Ishikawa (cell line): ENCODE measurements at regions not wholly inside any gene's neighbourhood (a gene's known extent, or its start where the extent isn't known, plus 50 kb on each side); places are given as distances from the start of the nearest gene placed in this dataset.

Experiments used
- CEBPB ChIP-seq: IDR thresholded peaks from 2 replicates; pipeline ENCODE4 v1.6.1; 2012
- CREB1 ChIP-seq: IDR thresholded peaks from 2 replicates; pipeline ENCODE4 v1.6.1; 2012; ENCODE audit warnings: low read depth
- EGR1 ChIP-seq: IDR thresholded peaks from 2 replicates; pipeline ENCODE4 v1.6.1; 2012
- EP300 ChIP-seq: IDR thresholded peaks from 2 replicates; pipeline ENCODE4 v1.6.1; 2012; ENCODE audit warnings: borderline replicate concordance
- NFIC ChIP-seq: IDR thresholded peaks from 2 replicates; pipeline ENCODE4 v1.6.1; 2012
- RAD21 ChIP-seq: IDR thresholded peaks from 2 replicates; pipeline ENCODE4 v1.6.1; 2012; ENCODE audit warnings: low read depth
- TAF1 ChIP-seq: IDR thresholded peaks from 2 replicates; pipeline ENCODE4 v1.6.1; 2012; ENCODE audit warnings: low read depth, mild to moderate bottlenecking
- TEAD4 ChIP-seq: IDR thresholded peaks from 2 replicates; pipeline ENCODE4 v1.6.1; 2012
- YY1 ChIP-seq: IDR thresholded peaks from 2 replicates; pipeline ENCODE4 v1.6.1; 2012; ENCODE audit warnings: low read depth
- ZBTB7A ChIP-seq: IDR thresholded peaks from 2 replicates; pipeline ENCODE4 v1.6.1; 2012; ENCODE audit warnings: low read depth
- TF ChIP-seq, protein P1 (sequence below): IDR thresholded peaks from 2 replicates; pipeline ENCODE4 v1.6.1; 2012; ENCODE audit warnings: low read depth, mild to moderate bottlenecking
- TF ChIP-seq, protein P2 (sequence below): IDR thresholded peaks from 2 replicates; pipeline ENCODE4 v1.6.1; 2012
- TF ChIP-seq, protein P3 (sequence below): IDR thresholded peaks from 2 replicates; pipeline ENCODE4 v1.6.1; 2012

DNA sequence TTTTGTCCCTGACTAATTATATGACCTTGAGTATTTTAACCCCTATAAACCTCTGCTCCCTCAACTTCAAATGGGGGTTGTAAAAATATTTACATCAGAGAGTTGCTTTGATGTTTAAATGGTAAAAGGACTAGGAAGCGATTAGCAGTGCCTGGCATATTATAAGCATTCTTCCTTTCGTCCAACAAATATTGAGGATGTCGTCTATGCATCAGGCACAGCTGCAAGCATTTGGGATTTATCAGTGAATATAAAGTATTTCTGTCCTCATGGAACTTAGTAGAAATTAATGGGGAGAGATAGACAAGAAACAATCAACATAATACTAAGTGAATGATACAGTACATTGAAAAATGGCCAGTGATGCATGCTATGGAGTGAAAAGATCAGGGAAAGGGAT, 115.5 kb upstream of the EDNRA start:
- TF ChIP-seq TAF1: no peak
- TF ChIP-seq YY1: no peak
- TF ChIP-seq, protein P1, sequence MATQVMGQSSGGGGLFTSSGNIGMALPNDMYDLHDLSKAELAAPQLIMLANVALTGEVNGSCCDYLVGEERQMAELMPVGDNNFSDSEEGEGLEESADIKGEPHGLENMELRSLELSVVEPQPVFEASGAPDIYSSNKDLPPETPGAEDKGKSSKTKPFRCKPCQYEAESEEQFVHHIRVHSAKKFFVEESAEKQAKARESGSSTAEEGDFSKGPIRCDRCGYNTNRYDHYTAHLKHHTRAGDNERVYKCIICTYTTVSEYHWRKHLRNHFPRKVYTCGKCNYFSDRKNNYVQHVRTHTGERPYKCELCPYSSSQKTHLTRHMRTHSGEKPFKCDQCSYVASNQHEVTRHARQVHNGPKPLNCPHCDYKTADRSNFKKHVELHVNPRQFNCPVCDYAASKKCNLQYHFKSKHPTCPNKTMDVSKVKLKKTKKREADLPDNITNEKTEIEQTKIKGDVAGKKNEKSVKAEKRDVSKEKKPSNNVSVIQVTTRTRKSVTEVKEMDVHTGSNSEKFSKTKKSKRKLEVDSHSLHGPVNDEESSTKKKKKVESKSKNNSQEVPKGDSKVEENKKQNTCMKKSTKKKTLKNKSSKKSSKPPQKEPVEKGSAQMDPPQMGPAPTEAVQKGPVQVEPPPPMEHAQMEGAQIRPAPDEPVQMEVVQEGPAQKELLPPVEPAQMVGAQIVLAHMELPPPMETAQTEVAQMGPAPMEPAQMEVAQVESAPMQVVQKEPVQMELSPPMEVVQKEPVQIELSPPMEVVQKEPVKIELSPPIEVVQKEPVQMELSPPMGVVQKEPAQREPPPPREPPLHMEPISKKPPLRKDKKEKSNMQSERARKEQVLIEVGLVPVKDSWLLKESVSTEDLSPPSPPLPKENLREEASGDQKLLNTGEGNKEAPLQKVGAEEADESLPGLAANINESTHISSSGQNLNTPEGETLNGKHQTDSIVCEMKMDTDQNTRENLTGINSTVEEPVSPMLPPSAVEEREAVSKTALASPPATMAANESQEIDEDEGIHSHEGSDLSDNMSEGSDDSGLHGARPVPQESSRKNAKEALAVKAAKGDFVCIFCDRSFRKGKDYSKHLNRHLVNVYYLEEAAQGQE: no peak
- TF ChIP-seq RAD21: no peak
- TF ChIP-seq NFIC: no peak
- TF ChIP-seq, protein P2, sequence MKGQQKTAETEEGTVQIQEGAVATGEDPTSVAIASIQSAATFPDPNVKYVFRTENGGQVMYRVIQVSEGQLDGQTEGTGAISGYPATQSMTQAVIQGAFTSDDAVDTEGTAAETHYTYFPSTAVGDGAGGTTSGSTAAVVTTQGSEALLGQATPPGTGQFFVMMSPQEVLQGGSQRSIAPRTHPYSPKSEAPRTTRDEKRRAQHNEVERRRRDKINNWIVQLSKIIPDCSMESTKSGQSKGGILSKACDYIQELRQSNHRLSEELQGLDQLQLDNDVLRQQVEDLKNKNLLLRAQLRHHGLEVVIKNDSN: no peak
- no peak for TF ChIP-seq EGR1
- no peak for TF ChIP-seq CEBPB
- TF ChIP-seq CREB1: no peak
- TF ChIP-seq, protein P3, sequence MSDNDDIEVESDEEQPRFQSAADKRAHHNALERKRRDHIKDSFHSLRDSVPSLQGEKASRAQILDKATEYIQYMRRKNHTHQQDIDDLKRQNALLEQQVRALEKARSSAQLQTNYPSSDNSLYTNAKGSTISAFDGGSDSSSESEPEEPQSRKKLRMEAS: no peak
- TF ChIP-seq TEAD4: no peak
- TF ChIP-seq EP300: no peak
- no peak for TF ChIP-seq ZBTB7A
